H1 (cell line): ENCODE measurements at regions not wholly inside any gene's neighbourhood (a gene's known extent, or its start where the extent isn't known, plus 50 kb on each side); places are given as distances from the start of the nearest gene placed in this dataset.

ENCODE experiments used
- CHD7 ChIP-seq: fragments of 300-600 bp; sonication (generic); IDR thresholded peaks from 2 replicates; pipeline ENCODE4 v1.7.1; 2012; ENCODE audit warnings: low read length, moderate library complexity, mild to moderate bottlenecking, inconsistent platforms; ENCODE audit not compliant: insufficient replicate concordance
- EZH2 ChIP-seq: fragments of 200-600 bp; sonication (generic); IDR thresholded peaks from 2 replicates; pipeline ENCODE4 v1.7.1; 2012; ENCODE audit warnings: low read depth, mild to moderate bottlenecking, moderate library complexity, low read length, inconsistent platforms; ENCODE audit not compliant: severe bottlenecking
- FOSL1 ChIP-seq: IDR thresholded peaks from 2 replicates; pipeline ENCODE4 v1.6.1; 2011; ENCODE audit warnings: mild to moderate bottlenecking, low read depth, low read length, moderate library complexity; ENCODE audit not compliant: insufficient read depth
- MAX ChIP-seq: IDR thresholded peaks from 2 replicates; pipeline ENCODE4 v1.6.1; 2012; ENCODE audit warnings: inconsistent platforms

GRCh38 chr12:30138483-30138882, 354.7 kb upstream of the TMTC1 start (continued):
- TF ChIP-seq CHD7 (no peak), MAX (no peak), FOSL1 (no peak), EZH2 (no peak)
